K562 (cell line): ENCODE measurements at regions not wholly inside any gene's neighbourhood (a gene's known extent, or its start where the extent isn't known, plus 50 kb on each side); places are given as distances from the start of the nearest gene placed in this dataset.

ENCODE experiments used
- ATAC-seq: fragments of 200-7000 bp; cut with Tn5 transposase; 3 replicates; pipeline ENCODE4 v1.9.1; 2020; ENCODE audit warnings: moderate library complexity
- BruUV-seq: library from RNA; stranded (reverse); fragments of 400-500 nt; replicated peaks from 2 replicates; lab custom pipeline; 2021; lab: Mats Ljungman, UMichigan
- CTCF ChIA-PET: fragments of 300-600 bp; formaldehyde crosslinking; extraction: SDS; loops from one replicate; lab custom pipeline; 2021; ENCODE audit warnings: low intra/inter-chr PET ratio; lab: Yijun Ruan, JAX
- POLR2A ChIA-PET: fragments of 300-600, 350-650 bp; sonication (Branson Sonifier 250); formaldehyde crosslinking; extraction: SDS; loops from one replicate; lab custom pipeline; 2021; ENCODE audit warnings: antibody characterized with exemption, inconsistent platforms; lab: Yijun Ruan, JAX
- DNase-seq, 4 experiments: peaks; one replicate each; pipeline versions ENCODE4 v3.0.0 to v3.0.0-alpha.2; 2011 to 2018; ENCODE audit warnings: low spot score in 3 of 4, mixed read lengths in 3 of 4; ENCODE audit errors: extremely low read depth in 1 of 4
- FAIRE-seq: peaks from 2 replicates; lab custom pipeline; 2011; peaks lifted over from hg19 to GRCh38; lab: Jason Lieb, UNC
- H2AFZ ChIP-seq: 2 replicates; pipeline ENCODE4 v1.6.0; 2011; ENCODE audit warnings: low read depth, low read length, control low read depth, inconsistent platforms
- H3K27ac ChIP-seq: fragments of 200-600 bp; 3 replicates; pipeline ENCODE4 v1.8.0; 2011; ENCODE audit warnings: low read depth, mild to moderate bottlenecking, control low read depth, inconsistent platforms, low read length, moderate library complexity, mixed read lengths; ENCODE audit errors: extremely low read depth
- H3K27me3 ChIP-seq, 2 experiments: fragments of 300-600 bp in 1 of 2; 2 replicates in 1 of 2; 3 replicates in 1 of 2; pipeline versions ENCODE4 v1.6.0 to v1.8.0; 2011; ENCODE audit warnings: inconsistent platforms in 2 of 2, low read length in 2 of 2, mild to moderate bottlenecking in 1 of 2, mixed read lengths in 1 of 2, moderate library complexity in 1 of 2; ENCODE audit not compliant: control insufficient read depth in 2 of 2, insufficient read depth in 2 of 2
- H3K36me3 ChIP-seq: fragments of 300-600 bp; 3 replicates; pipeline ENCODE4 v1.8.0; 2011; ENCODE audit warnings: mild to moderate bottlenecking, low read length, inconsistent platforms; ENCODE audit not compliant: control insufficient read depth, insufficient read depth
- H3K4me1 ChIP-seq, 2 experiments: fragments of 200-600 bp in 1 of 2; replicated peaks in 1 of 2; 2 replicates in 1 of 2; 3 replicates in 1 of 2; pipeline versions ENCODE4 v1.5.1 to v1.8.0; 2011; ENCODE audit warnings: inconsistent platforms in 2 of 2, low read length in 2 of 2, mild to moderate bottlenecking in 1 of 2, mixed read lengths in 1 of 2, moderate library complexity in 1 of 2; ENCODE audit not compliant: control insufficient read depth in 2 of 2, insufficient read depth in 2 of 2
- H3K4me2 ChIP-seq: 2 replicates; pipeline ENCODE4 v1.6.1; 2011; ENCODE audit warnings: low read length, control low read depth, inconsistent platforms, mixed read lengths; ENCODE audit not compliant: insufficient read depth
- H3K4me3 ChIP-seq: fragments of 200-600 bp; sonication (generic), shearing (Covaris generic); 2 replicates; pipeline ENCODE4 v1.5.1; 2016; ENCODE audit warnings: control low read depth, inconsistent platforms
- H3K79me2 ChIP-seq: fragments of 200-600 bp; 3 replicates; pipeline ENCODE4 v1.8.0; 2011; ENCODE audit warnings: low read length, inconsistent platforms; ENCODE audit not compliant: control insufficient read depth, insufficient read depth
- H3K9ac ChIP-seq, 2 experiments: 2 replicates each; pipeline versions ENCODE4 v1.6.0 to v1.6.1; 2011; ENCODE audit warnings: low read depth in 2 of 2, low read length in 2 of 2, control low read depth in 1 of 2, inconsistent platforms in 1 of 2, mild to moderate bottlenecking in 1 of 2, mixed read lengths in 1 of 2; ENCODE audit not compliant: insufficient read depth in 1 of 2
- H3K9me1 ChIP-seq: one replicate; pipeline ENCODE4 v1.6.0; 2011; ENCODE audit warnings: inconsistent platforms, mild to moderate bottlenecking, low read length, moderate library complexity; ENCODE audit not compliant: control insufficient read depth, insufficient read depth
- H3K9me3 ChIP-seq: replicated peaks from 2 replicates; pipeline ENCODE4 v1.5.1; 2011; ENCODE audit warnings: low read depth, low read length, inconsistent platforms; ENCODE audit not compliant: control insufficient read depth, insufficient read depth
- H4K20me1 ChIP-seq: replicated peaks from 2 replicates; pipeline ENCODE4 v1.6.1; 2011; ENCODE audit warnings: low read length, inconsistent platforms, mixed read lengths; ENCODE audit not compliant: control insufficient read depth, insufficient read depth
- AFF1 ChIP-seq, 2 experiments: fragments of 450-650 bp; IDR thresholded peaks; 2 replicates each; pipeline ENCODE4 v1.6.1; 2018; ENCODE audit warnings: mild to moderate bottlenecking in 2 of 2, low read depth in 1 of 2; ENCODE audit not compliant: partially characterized antibody in 2 of 2
- CHD4 ChIP-seq: fragments of 200-600 bp; sonication (generic); IDR thresholded peaks from 3 replicates; pipeline ENCODE4 v1.6.1; 2012; ENCODE audit warnings: low read depth, mild to moderate bottlenecking, mixed read lengths, low read length, inconsistent platforms; ENCODE audit not compliant: insufficient read depth, insufficient replicate concordance, poor library complexity, severe bottlenecking
- CREB3 ChIP-seq: fragments of 450-650 bp; conservative IDR thresholded peaks from 2 replicates; pipeline ENCODE4 v1.6.1; 2016; ENCODE audit warnings: missing genetic modification characterization, low read depth, mild to moderate bottlenecking, missing compliant biosample characterization, moderate library complexity
- DMBX1 ChIP-seq: fragments of 250-450 bp; sonication (Bioruptor Pico); IDR thresholded peaks from 2 replicates; pipeline ENCODE4 v1.8.0; 2022; ENCODE audit warnings: inconsistent platforms, mild to moderate bottlenecking, moderate library complexity, borderline replicate concordance
- LARP7 ChIP-seq: fragments of 450-650 bp; IDR thresholded peaks from 2 replicates; pipeline ENCODE4 v1.6.1; 2016
- LCOR ChIP-seq: sonication (generic); formaldehyde crosslinking; IDR thresholded peaks from 2 replicates; pipeline ENCODE4 v1.8.0; 2022; ENCODE audit warnings: mild to moderate bottlenecking, missing genetic modification reagents
- MNT ChIP-seq, 2 experiments: fragments of 450-650 bp; conservative IDR thresholded peaks; 2 replicates each; pipeline ENCODE4 v1.6.1; 2017; ENCODE audit warnings: mild to moderate bottlenecking in 2 of 2, moderate library complexity in 2 of 2
- NFIX ChIP-seq: fragments of 250-450 bp; sonication (Bioruptor Pico); IDR thresholded peaks from 2 replicates; pipeline ENCODE4 v1.4.0; 2020; ENCODE audit warnings: low read depth, mild to moderate bottlenecking, moderate library complexity
- NFXL1 ChIP-seq: fragments of 450-650 bp; formaldehyde crosslinking; IDR thresholded peaks from 2 replicates; pipeline ENCODE4 v1.4.0; 2021; ENCODE audit warnings: mild to moderate bottlenecking
- SIRT6 ChIP-seq: IDR thresholded peaks from one replicate; pipeline ENCODE4 v1.6.1; 2012; ENCODE audit warnings: low read depth, mild to moderate bottlenecking, control low read depth, inconsistent platforms, low read length, moderate library complexity
- ZNF280B ChIP-seq: fragments of 250-450 bp; sonication (Bioruptor Pico); IDR thresholded peaks from 2 replicates; pipeline ENCODE4 v1.5.1; 2021; ENCODE audit warnings: mild to moderate bottlenecking
- ZNF717 ChIP-seq: fragments of 250-450 bp; sonication (Bioruptor Pico); IDR thresholded peaks from 2 replicates; pipeline ENCODE4 v1.5.0; 2021
- WGBS: fragments of 100-300 bp; shearing (Covaris generic); methylation state at CpG from one replicate; pipeline ENCODE4 v1.1.6; 2016; ENCODE audit warnings: low coverage, mixed read lengths; ENCODE audit not compliant: insufficient coverage; ENCODE audit errors: missing lambda C conversion rate; 5-methylcytosine and 5-hydroxymethylcytosine counted together
- in situ Hi-C: fragments of 300-500 bp; cut with MboI; formaldehyde crosslinking; loops from 4 replicates; pipeline ENCODE4 v1.15.0; 2018; ENCODE audit warnings: inconsistent platforms, mixed read lengths
- intact Hi-C: fragments of 100-400 bp; cut with micrococcal nuclease; formaldehyde crosslinking; loops from 2 replicates; pipeline ENCODE4 v1.14.2; 2022

GRCh38 chr1:104932030-104932915, 1182.6 kb downstream of the AMY1C start:
- intact Hi-C loops (no loop called here), in situ Hi-C loops (no loop called here)
- DNase-seq, result no peak
- H3K9ac ChIP-seq, result no peak overlapping the region
- H3K79me2 ChIP-seq, result no peaks in the 10 kb centered on the region
- H3K36me3 ChIP-seq, result no peaks in the 10 kb centered on the region
- no peak for TF ChIP-seq LARP7
- no peak for TF ChIP-seq NFXL1 (CRISPR knock-in tag)
- no peak for TF ChIP-seq SIRT6
- no peak for TF ChIP-seq MNT (conservative IDR thresholded peaks at IDR 0.05)
- no peak for TF ChIP-seq CREB3 (tag)
- TF ChIP-seq ZNF717 (CRISPR knock-in tag), result no peak
- no peak for TF ChIP-seq LCOR
- no peak for TF ChIP-seq NFIX (CRISPR knock-in tag)
- TF ChIP-seq DMBX1 (CRISPR knock-in tag), result no peak
- no peak for TF ChIP-seq AFF1 (IDR thresholded peaks at IDR 0.05; ENCODE audit: low read depth in 1 of 2, partially characterized antibody in 2 of 2)
- TF ChIP-seq ZNF280B, result no peak
- no peak for TF ChIP-seq CHD4
- no peak overlapping the region for H3K27ac ChIP-seq
- POLR2A ChIA-PET, result no interaction called here
- no peak for ATAC-seq
- no TSS peak for BruUV-seq
- CTCF ChIA-PET, result no interaction called here
- no peaks in the 10 kb centered on the region for H3K9me1 ChIP-seq
- no peaks in the 10 kb centered on the region for H4K20me1 ChIP-seq
- no peak overlapping the region for H3K4me3 ChIP-seq
- H3K4me1 ChIP-seq, result no peaks in the 10 kb centered on the region
- no peak overlapping the region for H2AFZ ChIP-seq
- no peak for FAIRE-seq
- 3% methylated on average over 12 of the region's 13 CpGs for WGBS
- no peak overlapping the region for H3K4me2 ChIP-seq
- H3K9me3 ChIP-seq, result no peaks in the 10 kb centered on the region
- H3K27me3 ChIP-seq, result no peaks in the 10 kb centered on the region
